ENCODE measurements at regions not wholly inside any gene's neighbourhood (a gene's known extent, or its start where the extent isn't known, plus 50 kb on each side); places are given as distances from the start of the nearest gene placed in this dataset.

GRCh38 chr3:72143966-72144717, 359.2 kb upstream of the PROK2 start:
- Histone ChIP-seq H3K36me3 (ENCODE audit: control insufficient read depth, insufficient read depth, low read length) (no peaks in the 10 kb centered on the region), H3K4me1 (ENCODE audit: control insufficient read depth, insufficient read depth, low read length) (no peaks in the 10 kb centered on the region), H3K9ac (ENCODE audit: low read depth, low read length) (no peak overlapping the region), H3K4me3 (ENCODE audit: low read depth, low read length) (no peak overlapping the region), H3K27me3 (ENCODE audit: control insufficient read depth, insufficient read depth, low read length) (no peaks in the 10 kb centered on the region), H3K9me3 (ENCODE audit: control insufficient read depth, insufficient read depth, low read length) (no peaks in the 10 kb centered on the region)

DNA sequence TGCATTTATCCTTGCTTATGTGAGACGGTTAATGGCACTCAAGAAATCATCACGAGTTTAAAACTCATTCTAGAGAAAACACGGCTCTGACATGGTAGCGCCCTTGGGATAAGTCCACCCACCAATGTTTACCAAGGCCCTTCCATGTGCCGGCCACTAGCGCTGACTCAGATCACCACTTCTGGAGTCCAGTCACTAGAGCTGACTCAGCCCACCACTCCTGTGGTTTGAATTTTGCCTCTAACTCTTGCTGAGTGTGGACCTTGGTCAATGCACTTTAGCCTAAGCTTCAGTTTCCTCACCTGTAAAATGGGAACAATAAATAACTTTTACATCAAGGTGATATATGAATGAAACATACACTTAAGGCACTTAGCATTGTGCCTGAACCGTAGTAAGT, 358.4 kb upstream of the PROK2 start:
- Histone ChIP-seq H3K36me3 (ENCODE audit: control insufficient read depth, insufficient read depth, low read length) (no peaks in the 10 kb centered on the region), H3K27me3 (ENCODE audit: control insufficient read depth, insufficient read depth, low read length) (no peaks in the 10 kb centered on the region)

DNA sequence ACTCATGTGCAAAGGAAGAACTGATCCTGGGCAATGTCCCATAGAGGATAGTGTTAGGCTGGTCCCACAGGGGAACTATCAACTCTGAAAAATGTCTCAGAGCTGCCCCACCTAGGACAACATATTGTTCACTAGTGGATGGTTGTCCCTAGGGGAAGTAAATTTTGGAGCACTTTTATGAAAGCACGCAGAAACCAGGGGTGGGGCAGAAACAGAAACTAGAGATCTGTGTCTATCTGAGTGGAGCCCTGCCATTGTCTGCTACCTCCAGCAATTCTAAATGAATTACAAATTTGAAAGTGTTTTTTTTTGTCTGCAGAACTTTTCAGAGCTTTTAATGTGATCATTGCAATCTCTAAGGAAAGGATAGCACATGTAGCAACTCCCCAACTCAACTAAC, 357.1 kb upstream of the PROK2 start:
- Histone ChIP-seq H3K27me3 (ENCODE audit: control insufficient read depth, insufficient read depth, low read length) (no peaks in the 10 kb centered on the region), H3K9ac (ENCODE audit: low read depth, low read length) (no peak overlapping the region), H3K36me3 (ENCODE audit: control insufficient read depth, insufficient read depth, low read length) (no peaks in the 10 kb centered on the region), H3K9me3 (ENCODE audit: control insufficient read depth, insufficient read depth, low read length) (no peaks in the 10 kb centered on the region), H3K4me3 (ENCODE audit: low read depth, low read length) (no peak overlapping the region), H3K4me1 (ENCODE audit: control insufficient read depth, insufficient read depth, low read length) (no peaks in the 10 kb centered on the region)

More for the DNA sequence above, 358.4 kb upstream of the PROK2 start:
- no peak overlapping the region for H3K4me3 ChIP-seq (ENCODE audit: low read depth, low read length)
- no peaks in the 10 kb centered on the region for H3K9me3 ChIP-seq (ENCODE audit: control insufficient read depth, insufficient read depth, low read length)
- H3K9ac ChIP-seq (ENCODE audit: low read depth, low read length): no peak overlapping the region
- H3K4me1 ChIP-seq (ENCODE audit: control insufficient read depth, insufficient read depth, low read length): no peaks in the 10 kb centered on the region

- H3K4me3 ChIP-seq (ENCODE audit: low read depth, low read length): no peak overlapping the region
- H3K4me1 ChIP-seq (ENCODE audit: control insufficient read depth, insufficient read depth, low read length): no peaks in the 10 kb centered on the region
- no peaks in the 10 kb centered on the region for H3K9me3 ChIP-seq (ENCODE audit: control insufficient read depth, insufficient read depth, low read length)
- no peaks in the 10 kb centered on the region for H3K36me3 ChIP-seq (ENCODE audit: control insufficient read depth, insufficient read depth, low read length)
- H3K9ac ChIP-seq (ENCODE audit: low read depth, low read length): no peak overlapping the region
- no peaks in the 10 kb centered on the region for H3K27me3 ChIP-seq (ENCODE audit: control insufficient read depth, insufficient read depth, low read length)
Observed at GRCh38 chr3:72141264-72141663, 356.3 kb upstream of the PROK2 start.

DNA sequence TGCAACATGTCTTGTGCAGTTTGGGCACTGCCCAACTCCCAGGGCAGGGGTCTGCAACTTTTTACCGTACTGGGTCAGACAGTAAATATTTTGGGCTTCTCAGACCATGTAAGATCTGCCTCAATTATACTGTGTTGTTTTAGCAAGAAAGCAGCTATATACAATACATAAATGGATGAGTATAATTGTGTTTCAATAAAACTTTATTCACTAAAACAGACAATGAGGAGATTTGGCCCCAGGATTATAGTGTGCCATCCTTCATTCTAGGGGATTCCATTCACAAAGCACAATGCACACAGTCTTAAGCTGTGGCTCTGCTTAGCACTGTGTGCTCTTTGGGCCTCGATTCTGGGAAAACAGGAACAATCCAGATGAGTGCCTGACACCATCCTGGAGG, 354.4 kb upstream of the PROK2 start:
- Histone ChIP-seq H3K4me3 (ENCODE audit: low read depth, low read length) (no peak overlapping the region), H3K36me3 (ENCODE audit: control insufficient read depth, insufficient read depth, low read length) (no peaks in the 10 kb centered on the region), H3K9me3 (ENCODE audit: control insufficient read depth, insufficient read depth, low read length) (no peaks in the 10 kb centered on the region), H3K9ac (ENCODE audit: low read depth, low read length) (no peak overlapping the region), H3K27me3 (ENCODE audit: control insufficient read depth, insufficient read depth, low read length) (no peaks in the 10 kb centered on the region), H3K4me1 (ENCODE audit: control insufficient read depth, insufficient read depth, low read length) (peaks cover 10% of the 10 kb centered on the region)

DNA sequence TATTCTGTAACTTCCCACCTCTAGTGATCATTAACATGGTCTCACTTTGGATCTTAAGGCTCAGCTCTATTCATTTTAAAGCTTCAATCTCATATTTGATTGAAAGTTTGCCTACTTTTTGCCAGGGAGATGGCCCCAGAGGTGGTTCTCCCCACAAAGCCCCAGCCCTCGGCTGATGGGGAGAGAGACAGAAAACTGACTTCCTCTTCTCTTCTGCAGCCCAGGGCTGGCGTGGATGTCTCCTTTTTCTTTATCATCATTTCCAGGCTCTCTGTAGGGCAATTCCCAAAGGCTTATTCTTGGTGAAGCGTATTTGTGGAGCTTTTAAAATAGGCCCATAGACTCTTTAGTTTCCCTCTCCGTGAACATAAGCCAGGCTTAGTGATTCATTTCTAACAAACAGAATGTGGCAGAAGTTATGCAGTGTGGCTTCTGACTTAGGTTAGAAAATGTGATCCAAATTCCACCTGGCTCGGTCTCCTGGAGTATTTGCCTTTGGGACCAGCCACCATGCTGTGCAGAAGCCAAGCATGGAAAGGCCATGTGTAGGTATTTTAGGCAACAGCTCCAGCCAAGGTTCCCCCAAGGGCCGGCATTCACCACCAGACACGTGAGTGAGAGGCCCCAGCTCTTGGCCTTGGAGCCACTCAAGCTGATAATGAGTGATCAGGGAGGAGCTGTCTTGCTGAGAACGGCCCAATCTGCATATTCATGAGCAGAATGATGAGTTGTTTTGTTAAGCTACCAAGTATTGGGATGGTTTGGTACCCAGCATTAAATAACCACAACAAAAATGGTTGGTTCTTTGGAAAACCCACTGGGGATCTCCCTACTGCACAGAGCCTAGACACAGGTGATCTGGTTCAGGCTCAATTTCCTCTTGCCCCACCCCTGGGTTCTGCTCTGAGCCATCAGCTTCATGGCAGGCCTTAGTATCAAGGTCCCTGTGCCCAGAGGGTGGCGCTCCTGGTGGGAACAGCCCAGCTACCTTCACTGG, 353.2 kb upstream of the PROK2 start:
- H3K4me3 ChIP-seq (ENCODE audit: low read depth, low read length): no peak overlapping the region
- H3K4me1 ChIP-seq (ENCODE audit: control insufficient read depth, insufficient read depth, low read length): peaks cover 10% of the 10 kb centered on the region
- no peaks in the 10 kb centered on the region for H3K27me3 ChIP-seq (ENCODE audit: control insufficient read depth, insufficient read depth, low read length)
- no peaks in the 10 kb centered on the region for H3K36me3 ChIP-seq (ENCODE audit: control insufficient read depth, insufficient read depth, low read length)
- no peak overlapping the region for H3K9ac ChIP-seq (ENCODE audit: low read depth, low read length)
- no peaks in the 10 kb centered on the region for H3K9me3 ChIP-seq (ENCODE audit: control insufficient read depth, insufficient read depth, low read length)

DNA sequence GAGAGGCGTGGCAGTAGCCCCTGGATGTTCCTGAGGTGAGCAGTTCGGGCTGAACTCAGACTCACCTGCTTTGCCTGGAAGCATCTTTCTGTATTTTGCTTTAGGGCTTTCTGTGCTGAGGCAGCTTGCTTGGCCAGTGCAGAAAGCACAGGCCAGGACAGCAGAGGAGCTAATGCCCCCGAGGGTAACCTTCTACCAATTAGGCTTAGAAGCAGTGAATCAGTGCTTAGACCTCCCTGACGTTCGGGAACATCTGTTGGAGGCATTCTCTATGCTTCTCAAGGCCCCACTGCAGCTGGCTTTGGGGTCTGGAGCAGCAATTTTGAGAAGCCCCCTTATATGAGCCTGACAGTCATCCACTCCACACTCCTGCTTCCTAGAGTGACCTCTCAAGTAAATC, 350.7 kb upstream of the PROK2 start:
- no peaks in the 10 kb centered on the region for H3K36me3 ChIP-seq (ENCODE audit: control insufficient read depth, insufficient read depth, low read length)
- H3K4me1 ChIP-seq (ENCODE audit: control insufficient read depth, insufficient read depth, low read length): peaks cover 10% of the 10 kb centered on the region
- peaks cover 2% of the 10 kb centered on the region for H3K27me3 ChIP-seq (ENCODE audit: control insufficient read depth, insufficient read depth, low read length)
- H3K9me3 ChIP-seq (ENCODE audit: control insufficient read depth, insufficient read depth, low read length): no peaks in the 10 kb centered on the region
- no peak overlapping the region for H3K9ac ChIP-seq (ENCODE audit: low read depth, low read length)
- H3K4me3 ChIP-seq (ENCODE audit: low read depth, low read length): no peak overlapping the region

GRCh38 chr3:72134989-72135451, 350.1 kb upstream of the PROK2 start:
- Histone ChIP-seq H3K4me3 (ENCODE audit: low read depth, low read length) (no peak overlapping the region), H3K9ac (ENCODE audit: low read depth, low read length) (no peak overlapping the region), H3K9me3 (ENCODE audit: control insufficient read depth, insufficient read depth, low read length) (no peaks in the 10 kb centered on the region), H3K36me3 (ENCODE audit: control insufficient read depth, insufficient read depth, low read length) (no peaks in the 10 kb centered on the region), H3K27me3 (ENCODE audit: control insufficient read depth, insufficient read depth, low read length) (peaks cover 2% of the 10 kb centered on the region), H3K4me1 (ENCODE audit: control insufficient read depth, insufficient read depth, low read length) (peaks cover 10% of the 10 kb centered on the region)

DNA sequence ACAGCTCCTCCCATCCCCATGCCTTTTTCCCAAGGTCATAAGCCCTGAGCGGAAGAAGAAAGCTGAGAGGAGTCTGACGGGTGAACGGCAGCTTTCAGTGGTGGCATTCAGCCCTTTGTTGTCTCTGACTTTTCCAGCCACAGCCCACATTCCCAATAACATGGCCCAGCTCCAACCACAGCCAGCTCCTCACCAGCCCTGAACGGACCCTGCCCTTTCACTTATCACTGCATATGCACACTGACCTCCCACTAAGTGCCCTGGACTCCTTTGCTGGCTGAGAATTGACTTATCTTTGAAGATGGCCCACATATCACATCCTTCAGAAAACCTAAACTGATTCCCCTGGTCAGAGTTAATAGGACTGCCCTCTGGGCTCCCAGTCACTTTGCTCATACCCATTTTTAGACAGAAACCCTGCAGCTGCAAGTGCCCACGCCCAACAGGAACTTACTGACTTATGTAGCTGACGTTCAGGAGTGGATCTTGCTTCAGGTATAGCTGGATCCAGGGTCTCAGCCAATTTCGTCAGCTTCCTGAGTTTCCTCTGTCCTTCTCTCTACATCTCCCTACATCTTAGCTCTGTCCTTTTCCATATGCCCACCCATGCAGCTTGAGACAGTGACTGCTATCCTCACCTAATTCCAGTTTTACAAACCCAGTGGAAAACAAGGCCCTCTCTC, 348.5 kb upstream of the PROK2 start:
- Histone ChIP-seq H3K9ac (ENCODE audit: low read depth, low read length) (no peak overlapping the region), H3K9me3 (ENCODE audit: control insufficient read depth, insufficient read depth, low read length) (no peaks in the 10 kb centered on the region), H3K27me3 (ENCODE audit: control insufficient read depth, insufficient read depth, low read length) (peaks cover 2% of the 10 kb centered on the region), H3K36me3 (ENCODE audit: control insufficient read depth, insufficient read depth, low read length) (no peaks in the 10 kb centered on the region), H3K4me3 (ENCODE audit: low read depth, low read length) (no peak overlapping the region), H3K4me1 (ENCODE audit: control insufficient read depth, insufficient read depth, low read length) (peaks cover 10% of the 10 kb centered on the region)

DNA sequence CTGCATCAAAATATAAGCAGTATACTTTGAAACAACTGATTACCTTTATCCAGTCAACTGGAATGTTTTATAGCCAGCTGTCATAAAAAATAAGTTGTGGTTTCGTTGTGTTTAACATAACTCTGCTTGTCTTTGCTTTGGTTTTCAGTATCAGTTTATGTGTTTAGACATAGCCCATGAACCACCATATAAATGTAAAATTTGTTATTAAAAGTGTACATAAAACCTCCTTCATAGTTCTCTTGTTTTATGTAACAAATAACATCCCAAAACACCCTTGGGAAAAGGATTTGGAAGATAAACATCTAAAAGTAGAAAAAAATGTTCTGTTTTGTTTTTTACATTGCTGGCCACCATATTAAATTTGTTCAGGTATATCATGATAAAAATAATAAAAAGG, 347.0 kb upstream of the PROK2 start:
- Histone ChIP-seq H3K4me3 (ENCODE audit: low read depth, low read length) (no peak overlapping the region), H3K9me3 (ENCODE audit: control insufficient read depth, insufficient read depth, low read length) (no peaks in the 10 kb centered on the region), H3K36me3 (ENCODE audit: control insufficient read depth, insufficient read depth, low read length) (no peaks in the 10 kb centered on the region), H3K4me1 (ENCODE audit: control insufficient read depth, insufficient read depth, low read length) (peaks cover 10% of the 10 kb centered on the region), H3K9ac (ENCODE audit: low read depth, low read length) (no peak overlapping the region), H3K27me3 (ENCODE audit: control insufficient read depth, insufficient read depth, low read length) (peaks cover 2% of the 10 kb centered on the region)

- Histone ChIP-seq H3K9me3 (ENCODE audit: control insufficient read depth, insufficient read depth, low read length) (no peaks in the 10 kb centered on the region), H3K4me1 (ENCODE audit: control insufficient read depth, insufficient read depth, low read length) (peaks cover 10% of the 10 kb centered on the region), H3K9ac (ENCODE audit: low read depth, low read length) (no peak overlapping the region), H3K36me3 (ENCODE audit: control insufficient read depth, insufficient read depth, low read length) (no peaks in the 10 kb centered on the region), H3K4me3 (ENCODE audit: low read depth, low read length) (no peak overlapping the region), H3K27me3 (ENCODE audit: control insufficient read depth, insufficient read depth, low read length) (peaks cover 2% of the 10 kb centered on the region)
Observed at GRCh38 chr3:72130565-72130964, 345.6 kb upstream of the PROK2 start.
